Eye (tissue), 1 donor: ENCODE measurements at regions not wholly inside any gene's neighbourhood (a gene's known extent, or its start where the extent isn't known, plus 50 kb on each side); places are given as distances from the start of the nearest gene placed in this dataset.
"Not testable (repeated sequence)": the region's sequence is repeated elsewhere in the genome, so short reads cannot be mapped to it uniquely, and the experiment has no call there.

Experiments
- DNase-seq: peaks from one replicate; pipeline ENCODE4 v3.0.0-alpha.2; 2015

DNA sequence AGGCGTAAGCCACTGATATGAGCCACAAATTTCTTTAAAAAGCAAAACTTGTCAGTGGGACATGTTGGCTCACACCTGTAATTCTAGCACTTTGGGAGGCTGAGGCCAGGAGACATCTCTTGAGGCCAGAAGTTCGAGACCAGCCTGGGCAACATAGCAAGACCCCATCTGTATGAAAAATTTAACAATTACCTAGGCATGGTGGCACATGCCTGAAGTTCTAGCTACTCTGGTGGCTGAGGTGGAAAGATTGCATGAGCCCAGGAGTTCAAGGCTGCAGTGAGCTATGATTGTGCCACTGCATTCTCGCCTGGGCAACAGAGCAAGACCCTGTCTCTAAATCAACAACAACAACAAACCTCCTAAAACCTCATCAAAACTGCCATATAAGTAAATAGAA is 147.6 kb upstream of the BARHL2 start:
- no peak for DNase-seq

DNA sequence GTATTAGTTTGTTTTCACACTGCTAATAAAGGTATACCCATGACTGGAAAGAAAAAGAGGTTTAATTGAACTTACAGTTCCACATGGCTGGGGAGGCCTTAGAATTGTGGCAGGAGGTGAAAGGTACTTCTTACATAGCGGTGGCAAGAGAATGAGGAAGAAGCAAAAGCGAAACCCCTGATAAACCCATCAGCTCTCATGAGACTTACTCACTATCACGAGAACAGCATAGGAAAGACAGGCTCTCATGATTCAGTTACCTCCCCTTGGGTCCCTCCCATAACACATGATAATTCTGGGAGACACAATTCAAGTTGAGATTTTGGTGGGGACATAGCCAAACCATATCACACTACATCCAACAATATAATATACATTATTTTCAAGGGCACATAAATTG is 145.7 kb upstream of the BARHL2 start:
- no peak for DNase-seq

- not testable (repeated sequence) for DNase-seq
Observed at GRCh38 chr1:90861421-90861820, 144.3 kb upstream of the BARHL2 start.

DNA sequence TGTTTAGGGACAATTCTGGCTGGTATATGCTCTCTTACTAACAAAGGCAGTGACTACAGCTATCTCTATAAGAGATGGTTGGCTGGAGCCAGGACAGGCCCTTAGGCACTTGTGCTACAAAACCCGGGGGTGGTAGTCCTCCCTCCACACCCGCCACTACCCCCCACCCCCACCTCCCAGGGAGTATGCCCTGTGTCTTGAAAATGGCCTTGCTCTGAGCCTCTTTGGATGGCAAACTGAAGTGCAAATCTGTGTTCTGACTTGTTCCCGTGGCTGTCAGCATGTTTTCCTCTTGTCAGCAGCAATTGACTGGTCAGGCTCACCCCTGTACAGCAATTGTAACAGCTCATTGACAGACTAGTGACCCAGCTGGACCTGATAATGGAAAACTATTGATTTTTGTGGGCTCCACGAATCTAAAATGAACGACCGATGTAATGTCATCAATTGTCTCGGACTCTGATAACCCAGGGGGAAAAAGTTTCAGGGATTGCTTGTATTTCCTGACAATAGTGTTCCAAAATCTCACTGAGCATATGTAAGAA is 139.4 kb upstream of the BARHL2 start:
- DNase-seq: peak; percentile 70

- DNase-seq: peak; percentile 60
Observed at GRCh38 chr1:90854397-90854924, 137.4 kb upstream of the BARHL2 start.

GRCh38 chr1:90851711-90852050 is 134.6 kb upstream of the BARHL2 start:
- no peak for DNase-seq

DNA sequence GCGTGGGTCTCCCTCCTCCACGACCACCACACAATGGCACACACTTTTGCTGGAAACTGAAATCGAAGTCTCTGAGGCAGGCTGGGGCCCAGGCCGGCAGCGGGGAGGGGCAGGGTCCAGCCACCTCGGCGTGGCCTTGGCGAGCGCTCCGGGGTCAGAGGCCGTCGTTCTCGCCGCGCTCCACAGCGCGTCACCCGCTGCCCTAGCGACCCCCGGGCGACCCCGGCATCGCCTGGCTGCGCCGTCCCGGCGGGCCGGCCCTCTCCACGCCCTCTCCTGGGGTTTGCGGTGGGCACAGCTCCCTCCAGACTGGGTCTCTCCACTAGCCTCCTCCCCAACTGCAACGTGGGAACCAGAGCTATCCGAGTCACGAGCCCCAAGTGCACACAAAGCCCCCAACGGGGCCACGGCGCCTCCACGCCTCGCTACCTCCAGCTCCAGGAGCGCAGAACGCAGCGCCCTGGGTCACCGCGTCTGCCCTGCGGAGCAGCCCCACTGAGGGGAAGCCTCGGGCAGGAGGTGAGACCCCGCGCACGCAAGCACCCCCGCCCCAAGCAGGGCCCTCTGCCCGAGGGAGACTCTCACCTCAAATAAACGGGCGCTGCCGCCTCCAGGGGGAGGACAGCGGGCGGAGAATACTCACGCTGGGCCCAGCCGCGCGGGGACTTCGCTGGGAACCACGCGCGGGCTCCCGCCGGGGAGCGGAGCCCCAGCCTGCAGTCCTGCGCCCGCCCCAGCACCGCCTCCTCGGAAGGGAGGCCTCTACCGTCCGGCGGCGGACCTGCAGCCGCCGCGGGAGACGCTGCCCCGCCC is 134.0 kb upstream of the BARHL2 start:
- DNase-seq: peak; percentile 91

DNA sequence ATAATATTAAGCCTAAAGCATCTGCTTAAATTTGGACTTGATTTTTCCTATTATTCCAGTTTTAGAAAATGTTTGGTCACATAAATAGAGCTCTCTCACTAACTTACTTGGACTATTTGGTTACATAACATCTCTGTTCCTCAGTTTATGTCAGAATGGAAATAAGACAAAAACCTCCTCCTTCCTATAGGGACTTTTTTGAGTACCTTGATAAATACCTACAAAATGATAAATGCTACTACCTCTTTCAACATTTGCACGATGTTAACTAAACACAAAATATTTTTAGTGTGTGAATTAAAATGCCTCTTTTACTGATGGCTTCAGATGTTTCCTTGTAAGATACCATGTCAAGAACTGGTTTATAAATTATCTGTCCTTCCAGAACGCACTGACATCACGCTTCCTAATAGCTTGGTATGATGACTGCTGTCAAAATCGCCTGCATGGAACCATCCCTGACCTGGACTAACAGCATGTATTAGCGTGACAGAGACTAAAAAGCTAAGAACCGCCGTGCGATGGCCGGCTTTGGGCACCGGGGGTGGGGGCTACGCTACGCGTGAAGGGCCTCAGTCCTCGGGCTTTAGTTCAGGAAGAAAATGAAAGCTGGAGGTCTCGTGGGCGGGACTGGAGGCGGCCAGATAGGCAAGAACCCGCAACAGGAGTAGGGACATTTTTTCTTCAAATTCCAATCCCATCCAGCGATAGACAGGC is 133.2 kb upstream of the BARHL2 start:
- DNase-seq: peak; percentile 66

DNA sequence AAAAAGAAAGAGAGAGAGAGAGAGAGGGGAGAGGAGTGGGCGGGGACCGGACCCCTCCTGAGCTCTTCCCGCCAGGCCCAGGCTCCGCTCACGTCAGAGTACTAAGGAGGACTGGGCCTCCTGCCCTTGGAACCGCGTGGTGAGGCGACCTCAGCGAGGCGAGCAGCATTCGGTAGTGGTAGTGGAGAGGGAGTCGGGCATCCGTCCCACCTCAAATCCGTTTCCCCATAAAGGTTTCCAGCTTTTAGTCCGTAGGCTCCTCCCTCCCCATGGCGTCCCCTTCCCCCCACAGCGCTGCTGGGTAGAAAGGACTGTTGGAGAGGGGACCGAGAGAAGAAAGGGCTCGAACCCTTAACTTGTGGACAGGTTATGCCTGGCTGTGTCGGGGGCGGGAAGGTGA is 124.4 kb upstream of the BARHL2 start:
- no peak for DNase-seq

DNA sequence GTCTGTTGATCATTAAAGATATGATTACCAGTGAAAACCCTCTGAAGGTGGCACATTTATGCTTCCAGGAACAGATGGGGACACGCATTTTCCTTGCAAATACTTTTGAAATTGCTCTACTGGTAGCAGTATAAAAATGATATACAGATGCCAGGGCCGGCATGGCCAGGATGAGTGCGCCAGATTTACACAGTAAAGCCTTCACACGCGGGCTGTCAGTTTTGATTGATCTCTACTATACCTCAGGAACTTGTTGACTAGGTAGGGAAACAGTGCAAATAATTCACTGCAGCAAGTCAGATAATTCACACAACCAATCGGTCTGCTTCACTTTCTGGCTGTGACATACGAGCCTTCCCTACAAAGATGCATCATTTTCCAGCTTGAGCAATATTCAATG is 123.2 kb upstream of the BARHL2 start:
- peak; percentile 59 for DNase-seq

- DNase-seq: no peak
Observed at GRCh38 chr1:90839323-90839722, 122.2 kb upstream of the BARHL2 start.

- no peak for DNase-seq
Observed at GRCh38 chr1:90838720-90839119, 121.6 kb upstream of the BARHL2 start.

DNA sequence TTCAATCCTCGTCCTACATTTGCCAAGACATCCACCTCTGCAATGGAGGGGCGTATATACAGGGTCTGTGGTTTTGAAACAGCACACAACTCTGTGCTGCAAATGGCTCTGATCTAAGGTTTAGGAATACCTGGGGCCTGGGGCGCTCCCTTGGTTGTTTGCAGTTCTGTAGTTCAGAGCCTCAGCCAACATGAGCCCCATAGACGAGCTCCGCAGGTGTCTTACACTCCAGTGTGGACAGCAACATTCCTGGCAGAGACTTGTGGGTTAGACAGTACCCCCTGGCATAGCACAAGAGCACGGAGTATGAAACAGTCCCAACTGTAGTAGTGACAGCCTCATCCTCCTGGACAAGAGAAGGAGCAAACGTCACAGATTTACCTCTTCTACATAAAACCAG is 120.3 kb upstream of the BARHL2 start:
- no peak for DNase-seq

GRCh38 chr1:90836345-90836679 is 119.2 kb upstream of the BARHL2 start:
- DNase-seq: no peak

GRCh38 chr1:90835661-90836344 is 118.7 kb upstream of the BARHL2 start:
- no peak for DNase-seq

- DNase-seq: peak; percentile 79
Observed at GRCh38 chr1:90834886-90835660, 118.0 kb upstream of the BARHL2 start.

GRCh38 chr1:90834354-90834885 is 117.3 kb upstream of the BARHL2 start:
- DNase-seq: no peak

DNA sequence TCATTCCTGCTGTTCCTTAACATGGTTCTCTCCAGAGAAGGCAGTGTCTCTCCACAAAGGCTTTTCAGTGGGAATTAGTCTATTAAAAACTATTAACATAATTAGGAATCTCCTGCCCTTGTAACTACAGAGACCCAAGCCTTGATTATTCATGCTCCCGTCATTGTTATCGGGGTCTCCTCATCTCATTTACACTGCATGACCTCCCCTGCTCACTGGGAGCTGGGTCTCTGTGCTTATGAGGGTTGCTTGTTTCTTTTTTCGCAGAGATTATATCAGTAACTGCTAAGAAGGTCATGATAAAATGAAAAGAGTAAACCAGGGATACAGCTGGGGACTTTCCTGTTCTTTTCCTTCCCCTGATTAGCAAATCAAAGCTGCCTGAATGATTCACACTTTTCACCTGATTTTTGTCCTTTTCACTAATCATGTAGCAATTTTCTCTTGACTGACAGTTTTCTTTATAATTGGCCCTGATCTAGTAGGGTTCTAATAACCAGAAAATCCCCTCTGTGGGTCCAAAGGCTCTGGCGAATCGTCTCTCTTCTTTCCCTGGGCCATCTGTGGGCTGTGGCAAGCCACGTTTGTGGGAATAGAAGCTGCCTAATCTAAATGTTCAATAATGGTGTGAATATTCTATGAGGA is 116.5 kb upstream of the BARHL2 start:
- peak; percentile 65 for DNase-seq

- peak; percentile 56 for DNase-seq
Observed at GRCh38 chr1:90831910-90832309, 114.8 kb upstream of the BARHL2 start.

DNA sequence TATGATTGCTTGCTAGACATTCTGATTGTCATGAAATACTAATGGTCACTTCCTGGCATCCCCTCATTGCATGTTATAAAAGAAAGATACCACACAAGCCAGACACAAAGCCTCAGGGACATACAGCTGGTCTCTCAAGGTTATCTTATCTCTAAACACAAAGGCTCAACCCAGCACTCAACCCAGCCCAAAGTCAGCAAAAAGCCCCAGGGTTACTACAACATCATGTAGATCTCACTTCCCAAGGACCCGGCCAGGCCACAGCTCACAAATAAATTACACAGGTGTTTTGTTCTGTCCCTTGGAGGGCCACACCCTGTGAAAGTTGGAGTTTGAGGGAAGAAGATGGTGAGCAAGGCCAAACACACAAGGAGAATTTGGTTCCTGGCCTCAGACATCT is 109.7 kb upstream of the BARHL2 start:
- no peak for DNase-seq

DNA sequence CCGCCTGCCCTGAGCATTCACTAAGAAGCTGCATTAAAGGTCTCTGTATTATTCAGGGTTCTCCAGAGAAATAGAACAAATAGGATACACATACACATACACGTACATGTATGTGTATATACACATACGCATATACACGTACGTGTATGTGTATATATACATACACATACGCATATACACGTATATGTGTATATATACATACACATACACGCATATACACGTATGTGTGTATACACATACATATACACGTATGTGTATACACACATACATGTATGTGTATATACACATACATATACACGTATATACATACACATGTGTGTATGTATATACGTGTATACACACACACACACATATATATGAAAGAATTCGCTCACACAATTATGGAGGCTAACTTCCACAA is 108.9 kb upstream of the BARHL2 start:
- DNase-seq: no peak

DNA sequence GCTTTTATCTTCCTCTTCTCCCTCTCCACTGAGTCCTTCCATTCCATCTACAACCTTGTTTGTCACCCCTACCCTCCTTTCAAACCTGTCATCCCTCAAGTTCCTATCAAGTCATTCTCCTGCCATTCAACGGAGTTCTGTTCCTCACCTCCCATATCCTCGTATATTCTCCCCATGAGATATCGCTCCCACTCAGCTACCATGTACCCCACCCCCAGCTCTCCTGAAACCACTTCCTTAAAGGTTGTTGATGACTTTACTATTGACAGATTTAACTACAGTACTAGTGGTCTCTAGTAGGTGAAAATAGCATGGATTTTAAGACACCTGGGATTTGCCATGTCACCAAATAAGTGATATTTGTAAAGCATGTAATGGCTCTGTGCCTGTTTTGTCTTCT is 107.4 kb upstream of the BARHL2 start:
- DNase-seq: no peak
